Tibial artery (tissue), 4 donors: ENCODE measurements at regions not wholly inside any gene's neighbourhood (a gene's known extent, or its start where the extent isn't known, plus 50 kb on each side); places are given as distances from the start of the nearest gene placed in this dataset.

ENCODE experiments used
- DNase-seq, 2 donors: peaks; one replicate each; pipeline ENCODE4 v3.0.0-alpha.2; 2019
- H3K27ac ChIP-seq, 2 donors: fragments of 200-600 bp; sonication (generic) in 1 of 2; 1 replicate in 1 of 2; 2 replicates in 1 of 2; pipeline ENCODE4 v1.5.1; 2018 to 2019; ENCODE audit warnings: mild to moderate bottlenecking in 1 of 2
- H3K27me3 ChIP-seq, 2 donors: fragments of 200-600 bp; sonication (generic) in 1 of 2; one replicate each; pipeline versions ENCODE4 v1.5.1 to v1.6.0; 2016 to 2019
- H3K36me3 ChIP-seq, 3 donors: fragments of 200-600 bp; sonication (generic) in 2 of 3; one replicate each; pipeline ENCODE4 v1.5.1; 2016 to 2019; ENCODE audit warnings: mild to moderate bottlenecking in 2 of 3
- H3K4me1 ChIP-seq, 4 donors: fragments of 200-600 bp; sonication (generic) in 2 of 4; 1 replicate in 3 of 4; 2 replicates in 1 of 4; pipeline ENCODE4 v1.5.1; 2016 to 2019
- H3K4me3 ChIP-seq, 2 donors: fragments of 200-600 bp; sonication (generic) in 1 of 2; 1 replicate in 1 of 2; 2 replicates in 1 of 2; pipeline ENCODE4 v1.5.1; 2018 to 2019; ENCODE audit warnings: mild to moderate bottlenecking in 2 of 2
- H3K9me3 ChIP-seq, 3 donors: fragments of 200-600 bp; sonication (generic) in 1 of 3; one replicate each; pipeline ENCODE4 v1.5.1; 2016 to 2019
- intact Hi-C: fragments of 100-400 bp; cut with DNase I; formaldehyde crosslinking; loops from one replicate; pipeline ENCODE4 v1.15.0; 2023; ENCODE audit warnings: low total_unique reads
- TF ChIP-seq, protein P1 (sequence below), 2 experiments: fragments of 200-600 bp in 1 of 2; fragments of 450-650 bp in 1 of 2; IDR thresholded peaks; one replicate each; pipeline ENCODE4 v1.5.1; 2017 to 2019; ENCODE audit warnings: antibody characterized with exemption in 2 of 2, mild to moderate bottlenecking in 1 of 2, moderate library complexity in 1 of 2

DNA sequence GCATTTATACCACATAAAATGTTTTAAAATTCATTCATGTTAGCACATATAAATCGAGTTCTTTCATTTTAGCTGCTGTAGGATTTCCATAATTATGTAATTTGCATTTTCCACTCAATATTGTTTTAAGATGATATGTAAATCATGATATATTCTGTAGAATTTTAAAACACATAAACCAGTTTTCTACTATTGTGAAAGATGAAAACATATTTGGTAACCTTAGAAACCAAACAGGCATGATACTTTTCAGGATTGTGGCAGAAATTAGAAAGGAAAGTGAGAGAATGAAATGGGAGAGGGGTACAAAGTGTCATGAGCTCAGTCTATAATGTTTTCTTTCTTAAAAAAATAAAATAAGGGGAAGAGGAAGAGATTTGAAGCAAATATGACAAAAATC lies 269.3 kb downstream of the PPP1R3A start:
- no peak for DNase-seq

DNA sequence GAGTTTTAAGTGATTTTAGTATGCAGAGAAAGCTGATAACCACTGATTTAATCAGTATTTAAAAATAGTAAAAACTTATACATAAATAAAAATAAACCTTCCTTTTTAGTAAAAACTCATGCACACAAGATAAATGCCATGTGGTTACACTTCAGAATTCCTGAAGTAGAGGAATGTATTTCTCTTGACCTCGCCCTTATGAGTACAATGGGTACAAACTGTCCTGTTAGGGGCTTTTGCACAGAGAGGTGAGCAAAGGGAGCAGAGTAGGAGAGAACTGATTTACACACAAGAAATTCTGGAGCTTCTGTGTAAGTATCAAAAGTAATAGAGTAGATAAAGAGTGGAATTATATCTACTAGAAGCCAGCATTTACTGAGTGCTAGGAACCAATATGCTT lies 279.6 kb downstream of the PPP1R3A start:
- Histone ChIP-seq H3K4me3 (no peak overlapping the region), H3K27me3 (no peaks in the 10 kb centered on the region), H3K9me3 (no peaks in the 10 kb centered on the region), H3K27ac (no peak overlapping the region), H3K4me1 (no peaks in the 10 kb centered on the region), H3K36me3 (no peaks in the 10 kb centered on the region)
- intact Hi-C loops: no loop called here
- no peak for DNase-seq
- TF ChIP-seq, protein P1, sequence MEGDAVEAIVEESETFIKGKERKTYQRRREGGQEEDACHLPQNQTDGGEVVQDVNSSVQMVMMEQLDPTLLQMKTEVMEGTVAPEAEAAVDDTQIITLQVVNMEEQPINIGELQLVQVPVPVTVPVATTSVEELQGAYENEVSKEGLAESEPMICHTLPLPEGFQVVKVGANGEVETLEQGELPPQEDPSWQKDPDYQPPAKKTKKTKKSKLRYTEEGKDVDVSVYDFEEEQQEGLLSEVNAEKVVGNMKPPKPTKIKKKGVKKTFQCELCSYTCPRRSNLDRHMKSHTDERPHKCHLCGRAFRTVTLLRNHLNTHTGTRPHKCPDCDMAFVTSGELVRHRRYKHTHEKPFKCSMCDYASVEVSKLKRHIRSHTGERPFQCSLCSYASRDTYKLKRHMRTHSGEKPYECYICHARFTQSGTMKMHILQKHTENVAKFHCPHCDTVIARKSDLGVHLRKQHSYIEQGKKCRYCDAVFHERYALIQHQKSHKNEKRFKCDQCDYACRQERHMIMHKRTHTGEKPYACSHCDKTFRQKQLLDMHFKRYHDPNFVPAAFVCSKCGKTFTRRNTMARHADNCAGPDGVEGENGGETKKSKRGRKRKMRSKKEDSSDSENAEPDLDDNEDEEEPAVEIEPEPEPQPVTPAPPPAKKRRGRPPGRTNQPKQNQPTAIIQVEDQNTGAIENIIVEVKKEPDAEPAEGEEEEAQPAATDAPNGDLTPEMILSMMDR (IDR thresholded peaks at IDR 0.05): no peak

More for the DNA sequence above, 269.3 kb downstream of the PPP1R3A start:
- TF ChIP-seq, protein P1 (IDR thresholded peaks at IDR 0.05): no peak
- no peaks in the 10 kb centered on the region for H3K9me3 ChIP-seq
- H3K36me3 ChIP-seq: no peaks in the 10 kb centered on the region
- no peak overlapping the region for H3K4me3 ChIP-seq
- peaks cover 0 to 3% (median 0%) of the 10 kb centered on the region in 4 donors for H3K4me1 ChIP-seq
- intact Hi-C loops: no loop called here
- H3K27ac ChIP-seq: no peak overlapping the region
- no peaks in the 10 kb centered on the region for H3K27me3 ChIP-seq

DNA sequence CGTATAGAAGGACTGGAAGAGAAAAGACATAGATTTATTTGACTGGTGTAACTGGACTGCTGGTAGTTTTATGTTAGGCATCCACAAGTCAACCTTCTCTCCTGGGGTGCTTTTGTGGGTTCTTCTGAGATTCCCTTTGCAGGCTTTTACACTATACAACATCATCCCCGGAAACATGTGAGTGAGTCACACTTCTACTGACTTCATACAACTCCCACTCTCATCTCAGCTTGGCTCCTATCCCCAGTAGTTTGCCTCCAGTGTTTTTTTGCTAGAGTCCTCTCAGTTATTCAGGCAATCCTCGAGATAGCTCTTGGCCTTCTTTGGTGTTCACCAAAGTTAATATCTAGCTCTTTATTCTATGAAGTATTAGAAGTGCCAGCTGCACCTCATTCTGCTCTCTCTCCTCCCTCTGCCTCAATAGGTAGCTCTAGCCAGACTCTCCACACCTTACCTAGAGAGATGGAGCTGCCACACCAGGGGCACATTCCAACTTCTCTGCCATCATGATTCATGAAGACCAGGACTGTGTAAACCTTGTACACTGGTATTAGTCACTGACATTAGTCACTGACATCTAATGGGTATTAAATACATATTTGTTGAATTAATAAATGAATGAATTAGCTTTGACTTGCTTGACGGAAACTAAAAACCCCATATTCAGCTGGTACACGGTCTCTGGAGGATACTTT lies 281.9 kb downstream of the PPP1R3A start:
- H3K27me3 ChIP-seq: no peaks in the 10 kb centered on the region
- TF ChIP-seq, protein P1 (IDR thresholded peaks at IDR 0.05): no peak
- intact Hi-C loops: no loop called here
- H3K4me1 ChIP-seq: no peaks in the 10 kb centered on the region
- H3K9me3 ChIP-seq: no peaks in the 10 kb centered on the region
- H3K36me3 ChIP-seq: no peaks in the 10 kb centered on the region
- no peak overlapping the region for H3K27ac ChIP-seq
- DNase-seq: no peak
- H3K4me3 ChIP-seq: no peak overlapping the region

DNA sequence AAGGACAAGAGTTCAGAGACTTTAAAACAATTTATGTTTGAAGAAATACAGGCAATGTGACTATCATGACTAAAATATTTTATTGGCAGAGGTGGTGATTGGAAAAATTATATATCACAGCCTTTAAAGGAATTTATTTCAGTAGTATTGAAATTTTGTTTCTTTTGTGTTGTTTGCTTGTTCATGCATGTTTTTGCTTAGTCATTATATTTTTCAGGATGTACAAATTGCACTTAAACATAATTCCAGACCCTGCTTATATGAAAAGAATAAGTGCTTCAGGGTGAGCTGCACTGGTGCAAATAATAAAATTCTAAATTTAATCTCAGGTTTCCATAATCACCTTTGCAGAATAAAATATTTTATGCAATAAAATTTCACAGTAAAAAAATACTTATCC lies 283.3 kb downstream of the PPP1R3A start:
- Histone ChIP-seq H3K27me3 (no peaks in the 10 kb centered on the region), H3K4me1 (no peaks in the 10 kb centered on the region), H3K9me3 (no peaks in the 10 kb centered on the region), H3K4me3 (no peak overlapping the region), H3K27ac (no peak overlapping the region), H3K36me3 (no peaks in the 10 kb centered on the region)
- intact Hi-C loops: no loop called here
- TF ChIP-seq, protein P1 (IDR thresholded peaks at IDR 0.05): no peak
- no peak for DNase-seq

DNA sequence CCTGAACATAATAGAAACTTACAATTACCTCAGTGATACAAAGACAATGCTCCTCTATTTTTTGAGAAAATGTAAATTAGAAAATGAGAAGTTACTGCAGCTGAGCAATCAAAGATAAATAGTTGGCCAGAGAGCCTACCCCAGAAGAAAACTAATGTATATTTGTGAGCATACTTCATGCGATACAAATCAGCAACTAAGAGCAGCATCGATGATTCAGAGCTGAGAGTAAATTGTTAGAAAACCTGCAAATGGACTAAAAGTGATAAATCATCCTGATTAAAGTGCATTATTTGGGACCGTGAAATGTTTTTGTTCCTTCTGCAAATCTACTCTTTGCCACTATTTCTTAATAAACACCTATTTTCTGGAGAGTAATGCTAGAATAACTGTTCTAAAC lies 285.7 kb downstream of the PPP1R3A start:
- no peak for DNase-seq
- H3K36me3 ChIP-seq: no peaks in the 10 kb centered on the region
- H3K27ac ChIP-seq: no peak overlapping the region
- H3K9me3 ChIP-seq: no peaks in the 10 kb centered on the region
- no peaks in the 10 kb centered on the region for H3K4me1 ChIP-seq
- TF ChIP-seq, protein P1 (IDR thresholded peaks at IDR 0.05): no peak
- H3K4me3 ChIP-seq: no peak overlapping the region
- intact Hi-C loops: no loop called here
- no peaks in the 10 kb centered on the region for H3K27me3 ChIP-seq
